ENCODE measurements at regions not wholly inside any gene's neighbourhood (a gene's known extent, or its start where the extent isn't known, plus 50 kb on each side); places are given as distances from the start of the nearest gene placed in this dataset.

DNA sequence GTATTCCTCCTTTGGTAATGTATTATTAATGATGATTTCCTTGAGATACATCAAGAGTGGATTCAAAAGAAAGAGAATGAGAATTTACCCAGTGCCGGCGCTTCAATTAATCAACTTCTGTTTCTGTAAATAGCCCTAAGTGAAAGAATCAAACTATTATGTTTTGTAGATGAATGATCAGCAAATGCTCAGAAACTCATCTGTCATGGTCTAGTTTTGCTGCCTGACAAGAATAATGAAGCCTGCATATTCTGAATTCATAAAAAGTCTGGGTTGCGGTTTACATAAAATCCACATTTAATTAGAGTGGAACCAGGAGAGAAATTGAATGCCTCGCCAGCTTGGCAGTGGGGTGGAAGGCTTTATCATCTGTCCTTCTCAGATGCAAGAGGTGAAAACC, 325.3 kb downstream of the GALC start:
- Histone ChIP-seq H3K4me1 (ENCODE audit: control insufficient read depth in 5 of 5, insufficient read depth in 5 of 5, low read length in 5 of 5) (no peaks in the 10 kb centered on the region), H3K27me3 (ENCODE audit: control insufficient read depth in 3 of 3, insufficient read depth in 3 of 3, low read length in 2 of 3) (no peaks in the 10 kb centered on the region), H3K36me3 (ENCODE audit: control insufficient read depth in 4 of 4, insufficient read depth in 4 of 4, low read length in 4 of 4) (no peaks in the 10 kb centered on the region), H3K27ac (ENCODE audit: low read depth in 1 of 2, low read length in 1 of 2) (no peak overlapping the region), H3K9me3 (ENCODE audit: control insufficient read depth in 4 of 4, insufficient read depth in 3 of 4, low read length in 3 of 4) (no peaks in the 10 kb centered on the region), H3K9ac (ENCODE audit: insufficient read depth in 1 of 2, low read length in 2 of 2) (no peak overlapping the region), H3K4me3 (no peak overlapping the region)
- no peak for ATAC-seq (ENCODE audit: insufficient read depth, low FRiP score)
- TF ChIP-seq, protein P1, sequence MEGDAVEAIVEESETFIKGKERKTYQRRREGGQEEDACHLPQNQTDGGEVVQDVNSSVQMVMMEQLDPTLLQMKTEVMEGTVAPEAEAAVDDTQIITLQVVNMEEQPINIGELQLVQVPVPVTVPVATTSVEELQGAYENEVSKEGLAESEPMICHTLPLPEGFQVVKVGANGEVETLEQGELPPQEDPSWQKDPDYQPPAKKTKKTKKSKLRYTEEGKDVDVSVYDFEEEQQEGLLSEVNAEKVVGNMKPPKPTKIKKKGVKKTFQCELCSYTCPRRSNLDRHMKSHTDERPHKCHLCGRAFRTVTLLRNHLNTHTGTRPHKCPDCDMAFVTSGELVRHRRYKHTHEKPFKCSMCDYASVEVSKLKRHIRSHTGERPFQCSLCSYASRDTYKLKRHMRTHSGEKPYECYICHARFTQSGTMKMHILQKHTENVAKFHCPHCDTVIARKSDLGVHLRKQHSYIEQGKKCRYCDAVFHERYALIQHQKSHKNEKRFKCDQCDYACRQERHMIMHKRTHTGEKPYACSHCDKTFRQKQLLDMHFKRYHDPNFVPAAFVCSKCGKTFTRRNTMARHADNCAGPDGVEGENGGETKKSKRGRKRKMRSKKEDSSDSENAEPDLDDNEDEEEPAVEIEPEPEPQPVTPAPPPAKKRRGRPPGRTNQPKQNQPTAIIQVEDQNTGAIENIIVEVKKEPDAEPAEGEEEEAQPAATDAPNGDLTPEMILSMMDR (IDR thresholded peaks at IDR 0.05; ENCODE audit: control extremely low read depth, extremely low read depth), result no peak
- DNase-seq, result no peak
- WGBS, 2 donors, result 84 to 93% methylated on average over 4 of the region's 4 CpGs

DNA sequence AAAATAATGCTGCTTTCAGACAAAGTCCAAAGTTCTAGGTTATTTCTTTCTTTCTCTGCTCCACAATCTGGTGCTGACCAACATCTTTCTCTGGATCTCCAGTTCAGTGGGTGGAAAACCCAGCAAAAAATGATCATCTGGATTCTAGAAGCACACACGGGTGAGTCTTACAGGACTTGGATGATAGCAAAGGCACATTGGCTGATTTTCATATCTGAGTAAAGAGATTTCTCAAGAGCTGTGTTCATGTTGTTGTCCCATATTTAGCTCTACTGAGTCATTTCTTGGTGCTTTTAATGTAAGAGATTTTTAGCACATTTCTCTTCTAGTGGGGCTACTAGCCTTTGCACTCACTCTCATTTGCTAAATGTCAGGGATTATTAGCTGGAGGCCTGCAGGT, 336.7 kb downstream of the GALC start:
- TF ChIP-seq, protein P1 (IDR thresholded peaks at IDR 0.05; ENCODE audit: control extremely low read depth, extremely low read depth), result no peak
- no peak for DNase-seq
- Histone ChIP-seq H3K9ac (ENCODE audit: insufficient read depth in 1 of 2, low read length in 2 of 2) (no peak overlapping the region), H3K27ac (ENCODE audit: low read depth in 1 of 2, low read length in 1 of 2) (no peak overlapping the region), H3K36me3 (ENCODE audit: control insufficient read depth in 4 of 4, insufficient read depth in 4 of 4, low read length in 4 of 4) (no peaks in the 10 kb centered on the region), H3K4me1 (ENCODE audit: control insufficient read depth in 5 of 5, insufficient read depth in 5 of 5, low read length in 5 of 5) (no peaks in the 10 kb centered on the region), H3K4me3 (no peak overlapping the region), H3K9me3 (ENCODE audit: control insufficient read depth in 4 of 4, insufficient read depth in 3 of 4, low read length in 3 of 4) (peaks cover 0 to 7% (median 0%) of the 10 kb centered on the region in 4 donors), H3K27me3 (ENCODE audit: control insufficient read depth in 3 of 3, insufficient read depth in 3 of 3, low read length in 2 of 3) (no peaks in the 10 kb centered on the region)
- no peak for ATAC-seq (ENCODE audit: insufficient read depth, low FRiP score)
- WGBS, 2 donors, result 74 to 88% methylated on average over 1 of the region's 1 CpG

DNA sequence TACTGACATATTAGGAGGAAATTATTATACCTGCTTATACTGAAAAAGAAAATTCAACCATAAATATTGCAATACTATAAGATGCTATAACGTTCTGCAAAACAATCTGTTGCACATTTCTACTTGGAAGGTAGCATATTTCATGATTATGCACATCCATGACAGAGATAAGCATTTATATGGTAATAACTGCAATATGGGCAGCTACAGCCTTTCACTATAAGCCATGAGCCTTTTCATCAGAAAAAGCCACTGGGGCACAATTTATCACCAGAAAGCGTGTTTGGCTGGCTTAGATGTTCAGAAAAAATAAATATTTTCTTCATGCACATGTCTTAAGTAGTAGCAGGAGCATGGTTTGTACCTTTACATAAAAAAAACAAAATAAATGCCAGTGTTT, 340.7 kb downstream of the GALC start:
- H3K9ac ChIP-seq (ENCODE audit: insufficient read depth in 1 of 2, low read length in 2 of 2), result no peak overlapping the region
- TF ChIP-seq, protein P1 (IDR thresholded peaks at IDR 0.05; ENCODE audit: control extremely low read depth, extremely low read depth), result no peak
- H3K36me3 ChIP-seq (ENCODE audit: control insufficient read depth in 4 of 4, insufficient read depth in 4 of 4, low read length in 4 of 4), result no peaks in the 10 kb centered on the region
- ATAC-seq (ENCODE audit: insufficient read depth, low FRiP score) (no peak), DNase-seq (no peak)
- 72 to 87% methylated on average over 2 of the region's 2 CpGs for WGBS, 2 donors
- no peaks in the 10 kb centered on the region for H3K27me3 ChIP-seq (ENCODE audit: control insufficient read depth in 3 of 3, insufficient read depth in 3 of 3, low read length in 2 of 3)
- no peak overlapping the region for H3K4me3 ChIP-seq
- H3K27ac ChIP-seq (ENCODE audit: low read depth in 1 of 2, low read length in 1 of 2), result no peak overlapping the region
- H3K4me1 ChIP-seq (ENCODE audit: control insufficient read depth in 5 of 5, insufficient read depth in 5 of 5, low read length in 5 of 5), result no peaks in the 10 kb centered on the region
- peaks cover 0 to 8% (median 3%) of the 10 kb centered on the region in 4 donors for H3K9me3 ChIP-seq (ENCODE audit: control insufficient read depth in 4 of 4, insufficient read depth in 3 of 4, low read length in 3 of 4)

DNA sequence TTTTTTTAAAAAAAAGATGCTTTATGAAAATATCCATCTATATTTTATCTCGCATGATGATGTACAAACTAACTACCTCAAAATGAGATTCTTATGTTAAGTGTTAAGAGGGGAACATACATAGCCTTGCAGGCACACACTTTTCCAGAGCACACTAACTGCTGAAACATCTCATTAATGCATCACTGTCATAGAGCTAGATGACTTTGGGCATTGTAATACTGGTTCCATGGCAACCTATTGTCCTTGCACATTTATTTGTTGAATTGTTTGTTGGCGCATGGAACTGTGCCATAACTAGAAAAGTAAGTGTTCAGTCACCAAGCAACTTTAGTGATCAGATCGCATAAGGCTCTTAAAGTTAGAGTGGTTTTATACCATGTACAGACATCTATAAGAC, 348.3 kb downstream of the GALC start:
- H3K9ac ChIP-seq (ENCODE audit: insufficient read depth in 1 of 2, low read length in 2 of 2), result no peak overlapping the region
- ATAC-seq (ENCODE audit: insufficient read depth, low FRiP score), result no peak
- 83 to 93% methylated on average over 3 of the region's 3 CpGs for WGBS, 2 donors
- TF ChIP-seq, protein P1 (IDR thresholded peaks at IDR 0.05; ENCODE audit: control extremely low read depth, extremely low read depth), result no peak
- no peak overlapping the region for H3K4me3 ChIP-seq
- no peaks in the 10 kb centered on the region for H3K36me3 ChIP-seq (ENCODE audit: control insufficient read depth in 4 of 4, insufficient read depth in 4 of 4, low read length in 4 of 4)
- H3K27ac ChIP-seq (ENCODE audit: low read depth in 1 of 2, low read length in 1 of 2), result no peak overlapping the region
- peaks cover 0 to 4% (median 0%) of the 10 kb centered on the region in 5 donors for H3K4me1 ChIP-seq (ENCODE audit: control insufficient read depth in 5 of 5, insufficient read depth in 5 of 5, low read length in 5 of 5)
- no peak for DNase-seq
- no peaks in the 10 kb centered on the region for H3K27me3 ChIP-seq (ENCODE audit: control insufficient read depth in 3 of 3, insufficient read depth in 3 of 3, low read length in 2 of 3)
- H3K9me3 ChIP-seq (ENCODE audit: control insufficient read depth in 4 of 4, insufficient read depth in 3 of 4, low read length in 3 of 4), result peaks cover 0 to 4% (median 2%) of the 10 kb centered on the region in 4 donors
